ENCODE measurements at regions not wholly inside any gene's neighbourhood (a gene's known extent, or its start where the extent isn't known, plus 50 kb on each side); places are given as distances from the start of the nearest gene placed in this dataset.

DNA sequence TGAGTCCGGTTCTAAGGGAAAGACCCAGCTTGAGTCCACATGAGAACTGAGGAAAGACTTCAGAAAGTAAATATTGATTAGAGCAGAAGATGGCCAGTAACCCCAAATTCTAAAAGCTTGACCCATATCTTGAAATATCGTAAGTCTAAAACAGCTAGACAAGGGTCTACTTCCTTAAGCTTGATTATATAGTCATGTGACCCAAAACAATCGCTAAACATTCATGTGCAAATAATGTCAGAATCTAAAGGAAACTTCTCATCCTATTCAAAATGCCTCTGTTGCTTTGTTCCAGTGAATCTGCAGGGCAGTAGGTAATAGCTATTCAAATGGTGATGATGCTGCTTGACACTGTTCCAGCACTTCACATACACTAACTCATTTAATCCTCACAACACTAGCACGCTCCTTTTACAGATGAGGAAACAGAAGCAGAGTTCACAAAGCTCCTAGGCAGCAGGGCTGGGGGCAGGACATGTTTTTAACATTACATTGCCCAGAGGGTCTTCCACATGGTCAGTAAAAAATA, 52.6 kb downstream of the TCF20 start:
- BruUV-seq (replicated peaks) = no TSS peak
- Histone ChIP-seq H3K36me3 (ENCODE audit: control insufficient read depth, insufficient read depth, low read length) (peaks cover 3% of the 10 kb centered on the region), H3K9me3 (no peaks in the 10 kb centered on the region), H3K27me3 (replicated peaks; ENCODE audit: control insufficient read depth, insufficient read depth, low read length) (no peaks in the 10 kb centered on the region), H3K4me3 (ENCODE audit: low read depth, low read length) (no peak overlapping the region), H3K4me1 (peaks cover 1% of the 10 kb centered on the region)
- intact Hi-C loops (cut with micrococcal nuclease; ENCODE audit: unreplicated experiment) = no loop called here
- Mint-ChIP-seq H3K4me3 (ENCODE audit: unreplicated experiment) (no peak overlapping the region), H3K4me1 (ENCODE audit: low read depth, unreplicated experiment) (peaks cover 7% of the 10 kb centered on the region), H3K27me3 (ENCODE audit: insufficient read depth, unreplicated experiment) (no peaks in the 10 kb centered on the region), H3K36me3 (ENCODE audit: insufficient read depth, unreplicated experiment) (peaks cover 41% of the 10 kb centered on the region), H3K9me3 (ENCODE audit: unreplicated experiment) (no peaks in the 10 kb centered on the region), H3K27ac (ENCODE audit: unreplicated experiment) (no peak overlapping the region)
- POLR2A ChIA-PET = no interaction called here
- CTCF ChIA-PET = interaction anchor here (0.7 kb wide), 1 partner anchor 48 kb away, joined by 3 read pairs; no protein-coding TSS in a partner anchor
- no peak for DNase-seq
- no peak for TF ChIP-seq CTCF (IDR thresholded peaks at IDR 0.05; ENCODE audit: insufficient read depth in 1 of 2, low read depth in 1 of 2, low read length in 1 of 2, severe bottlenecking in 1 of 2, unreplicated experiment in 1 of 2)

- Mint-ChIP-seq H3K27me3 (ENCODE audit: insufficient read depth, unreplicated experiment) (no peaks in the 10 kb centered on the region), H3K4me1 (ENCODE audit: low read depth, unreplicated experiment) (peaks cover 7% of the 10 kb centered on the region), H3K36me3 (ENCODE audit: insufficient read depth, unreplicated experiment) (peaks cover 43% of the 10 kb centered on the region), H3K9me3 (ENCODE audit: unreplicated experiment) (no peaks in the 10 kb centered on the region), H3K4me3 (ENCODE audit: unreplicated experiment) (no peak overlapping the region), H3K27ac (ENCODE audit: unreplicated experiment) (no peak overlapping the region)
- no peak for TF ChIP-seq CTCF (IDR thresholded peaks at IDR 0.05; ENCODE audit: insufficient read depth in 1 of 2, low read depth in 1 of 2, low read length in 1 of 2, severe bottlenecking in 1 of 2, unreplicated experiment in 1 of 2)
- POLR2A ChIA-PET = no interaction called here
- Histone ChIP-seq H3K4me3 (ENCODE audit: low read depth, low read length) (no peak overlapping the region), H3K27me3 (replicated peaks; ENCODE audit: control insufficient read depth, insufficient read depth, low read length) (no peaks in the 10 kb centered on the region), H3K4me1 (no peaks in the 10 kb centered on the region; the same call in 1 of the 2 replicates), H3K9me3 (no peaks in the 10 kb centered on the region), H3K36me3 (ENCODE audit: control insufficient read depth, insufficient read depth, low read length) (peaks cover 3% of the 10 kb centered on the region)
- intact Hi-C loops (cut with micrococcal nuclease; ENCODE audit: unreplicated experiment) = no loop called here
- no TSS peak for BruUV-seq (replicated peaks)
- DNase-seq = no peak
- CTCF ChIA-PET = interaction anchor here (0.5 to 0.7 kb wide), 2 partner anchors 20 to 48 kb away, joined by 3 to 5 read pairs; no protein-coding TSS in a partner anchor
Measured at GRCh38 chr22:42217019-42217751, 53.3 kb downstream of the TCF20 start.

GRCh38 chr22:42214633-42215415, 55.6 kb downstream of the TCF20 start:
- H3K9me3 ChIP-seq = no peaks in the 10 kb centered on the region
- Mint-ChIP-seq H3K4me3 (ENCODE audit: unreplicated experiment) (no peak overlapping the region), H3K27ac (ENCODE audit: unreplicated experiment) (no peak overlapping the region), H3K4me1 (ENCODE audit: low read depth, unreplicated experiment) (peaks cover 7% of the 10 kb centered on the region), H3K36me3 (ENCODE audit: insufficient read depth, unreplicated experiment) (peaks cover 64% of the 10 kb centered on the region), H3K27me3 (ENCODE audit: insufficient read depth, unreplicated experiment) (no peaks in the 10 kb centered on the region), H3K9me3 (ENCODE audit: unreplicated experiment) (no peaks in the 10 kb centered on the region)
- H3K4me3 ChIP-seq (ENCODE audit: low read depth, low read length) = no peak overlapping the region
- BruUV-seq (replicated peaks) = no TSS peak
- intact Hi-C loops (cut with micrococcal nuclease; ENCODE audit: unreplicated experiment) = no loop called here
- TF ChIP-seq CTCF (IDR thresholded peaks at IDR 0.05; ENCODE audit: insufficient read depth in 1 of 2, low read depth in 1 of 2, low read length in 1 of 2, severe bottlenecking in 1 of 2, unreplicated experiment in 1 of 2) = no peak
- no peaks in the 10 kb centered on the region for H3K4me1 ChIP-seq
- ChIA-PET POLR2A (no interaction called here), CTCF (no interaction called here)
- H3K27me3 ChIP-seq (replicated peaks; ENCODE audit: control insufficient read depth, insufficient read depth, low read length) = no peaks in the 10 kb centered on the region
- no peak for DNase-seq
- peaks cover 3% of the 10 kb centered on the region for H3K36me3 ChIP-seq (ENCODE audit: control insufficient read depth, insufficient read depth, low read length)

Measured in Caco-2 (cell line).